ENCODE measurements at regions not wholly inside any gene's neighbourhood (a gene's known extent, or its start where the extent isn't known, plus 50 kb on each side); places are given as distances from the start of the nearest gene placed in this dataset.
"Not testable (repeated sequence)": the region's sequence is repeated elsewhere in the genome, so short reads cannot be mapped to it uniquely, and the experiment has no call there.

DNA sequence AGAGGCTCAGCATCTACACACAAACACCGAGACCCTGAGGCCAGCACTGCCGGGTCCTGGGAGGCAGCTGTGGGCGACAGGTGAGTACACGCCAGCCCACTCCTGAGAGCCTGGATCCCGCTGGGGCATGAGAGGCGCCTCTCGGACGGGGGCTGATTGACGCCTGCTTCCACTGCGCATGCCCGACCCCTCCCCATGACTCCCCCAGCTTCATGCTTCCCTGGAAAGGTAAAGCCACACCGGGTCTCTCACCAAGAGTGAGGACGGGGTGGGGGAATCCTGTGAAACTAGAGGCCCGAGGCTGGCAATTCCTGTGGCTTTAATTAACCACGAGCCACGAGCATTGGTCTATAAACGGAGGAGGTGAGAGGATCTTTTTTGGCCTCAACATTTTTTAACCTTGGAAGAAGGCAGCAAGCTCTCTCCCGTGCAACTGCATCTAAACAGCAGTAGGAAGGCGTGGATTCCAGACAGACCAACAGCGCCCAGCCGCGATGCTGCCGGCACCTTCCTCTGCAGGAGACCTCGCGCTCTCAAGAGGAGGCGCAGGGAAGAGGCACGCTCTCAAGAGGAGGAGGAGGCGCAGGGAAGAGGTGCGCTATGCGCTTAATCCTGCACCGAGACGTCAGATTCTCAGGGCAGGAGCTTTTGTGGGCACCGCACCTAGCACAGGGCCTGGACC, 71.8 kb upstream of the METRNL start:
- TF ChIP-seq, protein P1, sequence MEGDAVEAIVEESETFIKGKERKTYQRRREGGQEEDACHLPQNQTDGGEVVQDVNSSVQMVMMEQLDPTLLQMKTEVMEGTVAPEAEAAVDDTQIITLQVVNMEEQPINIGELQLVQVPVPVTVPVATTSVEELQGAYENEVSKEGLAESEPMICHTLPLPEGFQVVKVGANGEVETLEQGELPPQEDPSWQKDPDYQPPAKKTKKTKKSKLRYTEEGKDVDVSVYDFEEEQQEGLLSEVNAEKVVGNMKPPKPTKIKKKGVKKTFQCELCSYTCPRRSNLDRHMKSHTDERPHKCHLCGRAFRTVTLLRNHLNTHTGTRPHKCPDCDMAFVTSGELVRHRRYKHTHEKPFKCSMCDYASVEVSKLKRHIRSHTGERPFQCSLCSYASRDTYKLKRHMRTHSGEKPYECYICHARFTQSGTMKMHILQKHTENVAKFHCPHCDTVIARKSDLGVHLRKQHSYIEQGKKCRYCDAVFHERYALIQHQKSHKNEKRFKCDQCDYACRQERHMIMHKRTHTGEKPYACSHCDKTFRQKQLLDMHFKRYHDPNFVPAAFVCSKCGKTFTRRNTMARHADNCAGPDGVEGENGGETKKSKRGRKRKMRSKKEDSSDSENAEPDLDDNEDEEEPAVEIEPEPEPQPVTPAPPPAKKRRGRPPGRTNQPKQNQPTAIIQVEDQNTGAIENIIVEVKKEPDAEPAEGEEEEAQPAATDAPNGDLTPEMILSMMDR (conservative IDR thresholded peaks at IDR 0.05; ENCODE audit: low read depth) = no peak
- no peak for DNase-seq (ENCODE audit: low spot score)
- H3K27ac ChIP-seq = no peak overlapping the region
- POLR2A ChIA-PET (ENCODE audit: low non-redundant PET) = no interaction called here
- CTCF ChIA-PET = no interaction called here

DNA sequence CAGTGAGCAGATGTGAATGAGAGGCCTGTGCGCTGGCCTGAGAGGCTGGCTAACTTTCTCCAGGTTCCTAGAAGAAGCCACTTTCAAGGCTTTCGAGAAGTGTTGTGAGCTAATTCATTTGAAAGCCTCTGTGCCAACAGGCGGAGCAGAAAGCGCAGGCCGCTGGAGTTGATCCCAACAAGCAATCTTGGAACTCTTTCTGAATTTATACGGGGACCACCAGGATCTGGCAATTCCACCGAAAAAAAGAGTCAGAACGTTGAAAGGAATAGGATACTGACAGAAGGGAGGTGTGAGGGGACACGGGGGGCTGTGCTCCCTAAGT, 71.3 kb upstream of the METRNL start:
- ChIA-PET POLR2A (ENCODE audit: low non-redundant PET) (no interaction called here), CTCF (no interaction called here)
- no peak overlapping the region for H3K27ac ChIP-seq
- no peak for DNase-seq (ENCODE audit: low spot score)
- TF ChIP-seq, protein P1 (conservative IDR thresholded peaks at IDR 0.05; ENCODE audit: low read depth) = no peak

DNA sequence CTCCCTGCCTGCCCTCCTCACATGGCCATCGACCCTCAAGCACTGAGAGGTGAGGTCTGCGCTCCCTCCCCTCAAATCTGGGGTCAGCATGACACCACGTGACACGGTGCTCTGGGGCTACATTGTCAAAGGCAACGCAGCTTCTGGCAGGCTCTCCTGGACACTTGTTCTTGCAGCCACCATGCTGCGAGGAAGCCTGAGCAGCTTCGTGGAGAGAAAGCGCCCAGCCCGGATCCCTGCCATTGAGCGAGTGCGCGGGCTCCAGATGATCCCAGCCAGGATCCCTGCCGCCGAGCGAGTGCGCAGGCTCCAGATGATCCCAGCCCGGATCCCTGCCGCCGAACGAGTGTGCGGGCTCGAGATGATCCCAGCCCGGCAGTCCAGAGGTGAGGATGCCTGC, 70.9 kb upstream of the METRNL start:
- no peak for DNase-seq (ENCODE audit: low spot score)
- ChIA-PET POLR2A (ENCODE audit: low non-redundant PET) (no interaction called here), CTCF (no interaction called here)
- TF ChIP-seq, protein P1 (conservative IDR thresholded peaks at IDR 0.05; ENCODE audit: low read depth) = no peak
- no peak overlapping the region for H3K27ac ChIP-seq

DNA sequence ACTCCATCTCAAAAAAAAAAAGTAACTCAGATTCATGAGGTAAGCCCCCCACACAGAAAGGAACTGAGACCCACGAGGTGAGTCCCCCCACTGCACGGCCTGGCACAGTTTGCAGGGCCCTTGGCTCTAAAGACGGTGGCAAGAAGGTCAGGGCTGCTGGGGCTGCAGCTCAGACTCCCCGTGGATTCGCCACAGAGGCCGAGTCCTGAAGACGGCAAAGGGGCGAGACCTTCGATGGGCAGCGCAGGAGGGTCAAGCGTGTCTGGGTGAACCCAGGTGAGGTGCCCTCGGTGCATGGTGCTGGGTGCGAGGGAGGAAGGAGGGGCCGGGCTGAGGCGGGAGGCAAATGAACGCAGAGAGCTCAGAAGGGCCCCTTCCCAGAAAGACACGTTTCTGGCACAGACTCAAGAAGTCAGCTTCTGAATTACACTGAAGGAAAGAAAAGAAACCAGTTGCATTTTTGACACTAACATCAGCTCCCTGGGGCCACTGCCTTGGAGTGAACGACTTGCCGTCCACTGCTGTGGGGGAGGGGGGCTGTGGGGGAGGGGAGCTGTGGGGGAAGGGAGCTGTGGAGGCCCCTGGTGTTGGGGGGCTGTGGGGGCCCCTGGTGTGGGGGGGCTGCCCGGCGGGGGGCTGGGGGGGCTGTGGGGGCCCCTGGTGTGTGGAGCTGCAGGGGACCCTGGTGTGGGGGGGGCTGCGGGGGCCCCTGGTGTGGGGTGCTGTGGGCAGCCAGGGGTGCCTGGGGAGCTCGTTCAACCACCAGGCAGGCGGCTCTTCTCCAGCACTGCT, 69.8 kb upstream of the METRNL start:
- CTCF ChIA-PET = no interaction called here
- DNase-seq (ENCODE audit: low spot score) = no peak
- no peak overlapping the region for H3K27ac ChIP-seq
- POLR2A ChIA-PET (ENCODE audit: low non-redundant PET) = no interaction called here
- TF ChIP-seq, protein P1 (conservative IDR thresholded peaks at IDR 0.05; ENCODE audit: low read depth) = no peak

DNA sequence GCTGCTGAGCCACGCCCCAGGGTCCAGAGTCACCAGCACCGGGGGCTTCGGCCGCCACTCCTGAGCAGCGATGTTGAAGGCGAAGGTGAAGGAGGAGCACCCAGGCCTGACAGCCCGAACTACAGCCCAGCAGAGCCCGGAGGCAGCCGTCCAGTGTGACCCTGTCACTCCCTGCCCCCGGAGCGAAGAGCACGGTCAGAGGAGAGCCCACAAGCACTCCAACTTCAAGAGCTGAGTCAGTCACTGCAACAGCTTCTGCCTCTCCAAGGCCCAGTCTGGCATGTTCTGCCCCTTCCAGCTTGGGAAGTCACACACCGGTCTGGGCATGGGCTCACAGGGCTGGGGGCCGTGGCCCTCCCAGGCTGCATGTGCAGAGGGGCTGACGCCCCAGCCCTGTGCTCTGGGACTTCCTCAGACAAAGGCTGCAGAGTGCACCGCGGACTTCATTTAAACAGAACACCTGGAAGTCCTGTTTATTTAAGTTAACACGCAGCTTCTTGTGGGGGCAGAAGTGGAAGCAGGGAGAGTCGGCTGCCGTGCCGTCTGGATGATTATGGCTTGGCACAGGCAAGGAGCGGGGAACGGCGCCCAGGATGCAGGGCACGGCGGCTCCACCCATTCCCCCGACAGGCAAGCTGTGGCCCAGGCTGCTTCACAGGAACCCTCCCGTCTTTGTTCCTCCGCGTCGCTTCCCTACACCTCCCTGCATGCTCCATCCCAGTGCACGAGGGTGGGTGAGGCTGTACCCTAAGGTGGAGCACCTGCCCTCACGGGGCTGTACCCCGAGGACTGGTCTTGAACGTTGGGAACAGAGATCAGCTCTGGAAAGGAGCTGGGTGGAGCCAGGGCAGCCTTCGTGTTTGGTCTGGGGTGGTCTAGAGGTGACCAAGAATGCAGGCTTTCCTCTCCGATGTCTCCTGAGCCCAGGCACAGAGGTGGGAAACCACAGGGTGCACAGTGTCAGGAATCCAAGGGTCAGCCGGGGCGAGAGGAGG, 68.9 kb upstream of the METRNL start:
- CTCF ChIA-PET = interaction anchor here (0.5 kb wide), 1 partner anchor 223 kb away, joined by 3 read pairs; no protein-coding TSS in a partner anchor
- no peak overlapping the region for H3K27ac ChIP-seq
- TF ChIP-seq, protein P1 (conservative IDR thresholded peaks at IDR 0.05; ENCODE audit: low read depth) = no peak
- POLR2A ChIA-PET (ENCODE audit: low non-redundant PET) = no interaction called here
- no peak for DNase-seq (ENCODE audit: low spot score)

DNA sequence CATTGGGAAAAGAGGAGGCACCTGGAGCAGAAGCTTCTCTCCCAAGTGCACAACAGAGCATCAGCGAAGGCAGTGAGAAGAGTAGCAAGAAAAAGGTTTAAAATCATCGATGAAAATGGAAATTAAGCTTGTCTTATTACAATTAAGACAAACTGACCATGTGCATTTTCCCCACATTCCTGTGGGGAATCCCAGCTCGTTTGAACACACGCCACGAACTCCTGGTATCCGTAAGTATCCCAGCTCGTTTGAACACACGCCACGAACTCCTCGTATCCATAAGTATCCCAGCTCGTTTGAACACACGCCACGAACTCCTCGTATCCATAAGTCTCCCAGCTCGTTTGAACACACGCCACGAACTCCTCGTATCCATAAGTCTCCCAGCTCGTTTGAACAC, 67.7 kb upstream of the METRNL start:
- DNase-seq (ENCODE audit: low spot score); H3K27ac ChIP-seq; CTCF ChIA-PET; POLR2A ChIA-PET (ENCODE audit: low non-redundant PET): not testable (repeated sequence)

Measured in RWPE1 (cell line).